GM19035 (cell line): ENCODE measurements at regions not wholly inside any gene's neighbourhood (a gene's known extent, or its start where the extent isn't known, plus 50 kb on each side); places are given as distances from the start of the nearest gene placed in this dataset.
A peak's percentile ranks its signal among the peaks of the same experiment; 100 is the strongest.

Source experiments
- ATAC-seq: cut with Tn5 transposase; IDR thresholded peaks from one replicate; pipeline ENCODE4 v1.9.1; 2021; ENCODE audit not compliant: unreplicated experiment

DNA sequence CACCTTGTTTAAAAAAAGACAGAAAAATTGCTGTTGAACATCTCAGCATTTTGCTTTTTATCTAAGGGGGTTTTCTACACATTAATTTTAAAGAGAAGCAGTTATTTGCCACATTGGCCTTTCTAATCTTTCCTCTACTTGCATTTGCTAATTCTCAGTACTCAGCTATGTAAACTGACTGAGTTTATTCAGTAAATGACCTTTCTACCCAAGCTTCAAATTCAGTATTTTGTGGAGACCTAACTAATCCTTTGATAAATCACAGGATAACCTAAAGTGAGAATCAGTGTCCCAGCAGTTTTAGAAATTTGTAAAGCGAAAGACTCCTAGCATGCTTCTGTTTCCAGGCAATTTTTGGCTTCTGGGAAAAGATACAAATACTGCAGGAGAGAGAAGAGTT is 288.4 kb downstream of the ASXL3 start:
- no peak for ATAC-seq

DNA sequence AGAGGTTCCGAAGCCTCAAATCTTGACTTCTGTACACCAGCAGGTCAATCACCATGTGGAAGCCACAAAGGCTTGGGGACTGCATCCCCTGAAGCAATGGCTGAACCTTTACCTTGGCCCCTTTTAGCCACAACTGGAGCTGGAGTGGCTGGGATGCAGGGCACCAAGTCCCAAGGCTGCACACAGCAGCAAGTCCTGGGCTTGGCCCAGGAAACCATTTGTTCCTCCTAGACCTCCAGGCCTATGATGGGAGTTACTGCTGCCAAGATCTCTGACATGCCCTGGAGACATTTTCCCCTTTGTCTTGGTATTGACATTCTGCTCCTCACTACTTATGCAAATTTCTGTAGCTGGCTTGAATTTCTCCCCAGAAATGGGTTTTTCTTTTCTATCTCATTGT is 285.9 kb downstream of the ASXL3 start:
- ATAC-seq = no peak

DNA sequence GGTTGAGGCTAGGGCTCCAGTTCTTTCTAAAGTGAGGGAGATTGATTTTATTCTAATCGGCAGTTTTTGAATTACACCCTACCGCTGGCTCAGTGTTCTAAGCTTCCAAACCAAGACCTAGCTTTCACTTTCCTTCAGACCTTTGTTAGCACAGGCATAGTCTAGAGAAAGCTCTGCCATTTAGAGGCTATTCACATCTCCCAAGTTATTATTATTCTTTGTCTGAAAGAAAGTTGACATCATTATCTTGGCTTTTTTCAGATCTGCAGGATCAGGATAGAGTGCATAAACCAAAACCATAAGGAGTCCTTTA is 276.8 kb downstream of the ASXL3 start:
- no peak for ATAC-seq

DNA sequence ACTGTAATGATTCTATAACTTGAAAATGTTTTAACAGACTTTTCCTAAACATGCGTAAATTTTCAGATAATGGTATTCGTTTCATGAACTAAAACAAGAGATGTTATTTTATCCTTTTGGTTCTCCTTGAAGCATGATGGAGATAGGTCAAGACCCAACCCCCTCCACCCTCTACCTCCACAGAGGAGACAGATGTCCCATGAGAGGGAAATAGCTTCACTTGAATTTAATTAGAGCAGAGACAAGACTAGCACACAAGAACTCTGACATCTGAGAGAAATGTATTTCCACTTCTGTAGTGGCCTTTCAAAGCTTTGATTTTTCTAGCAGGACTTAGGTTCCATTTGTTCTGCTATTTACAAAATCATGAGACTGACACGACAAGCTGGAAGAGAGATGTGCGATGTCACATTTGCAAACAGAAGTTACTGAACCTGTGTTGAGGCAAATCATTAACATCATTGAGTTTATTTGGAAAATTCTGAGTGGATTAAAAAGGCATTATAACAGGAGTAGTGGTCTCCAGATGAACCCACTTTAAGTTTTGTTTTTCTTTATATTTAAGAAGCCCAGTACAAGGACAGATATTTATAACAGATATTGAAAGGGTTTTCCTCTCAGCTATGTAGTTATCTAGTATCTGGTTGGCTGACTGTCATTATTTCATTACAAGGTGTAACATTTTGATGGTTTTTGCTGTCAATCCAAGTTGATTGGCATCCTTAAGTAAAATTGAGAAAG is 276.2 kb downstream of the ASXL3 start:
- ATAC-seq = no peak

DNA sequence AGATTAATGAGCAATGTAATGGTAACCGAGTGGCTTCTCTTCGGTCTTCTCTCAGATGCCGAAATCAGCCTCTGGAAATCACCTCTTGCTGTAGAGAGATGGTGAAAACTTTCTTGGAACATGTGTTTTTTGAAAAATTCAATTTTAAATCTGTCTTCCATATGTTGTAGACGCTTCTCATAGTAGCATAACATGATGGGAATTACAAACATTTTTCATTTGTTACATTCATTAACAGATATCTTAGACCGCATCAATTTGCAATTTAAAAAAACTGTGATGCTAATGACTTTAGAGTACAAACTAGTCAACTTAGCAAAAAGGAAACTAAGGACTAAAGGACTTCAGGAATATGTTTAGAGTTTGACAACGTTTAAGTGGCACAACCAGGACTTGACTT is 275.2 kb downstream of the ASXL3 start:
- ATAC-seq = no peak

DNA sequence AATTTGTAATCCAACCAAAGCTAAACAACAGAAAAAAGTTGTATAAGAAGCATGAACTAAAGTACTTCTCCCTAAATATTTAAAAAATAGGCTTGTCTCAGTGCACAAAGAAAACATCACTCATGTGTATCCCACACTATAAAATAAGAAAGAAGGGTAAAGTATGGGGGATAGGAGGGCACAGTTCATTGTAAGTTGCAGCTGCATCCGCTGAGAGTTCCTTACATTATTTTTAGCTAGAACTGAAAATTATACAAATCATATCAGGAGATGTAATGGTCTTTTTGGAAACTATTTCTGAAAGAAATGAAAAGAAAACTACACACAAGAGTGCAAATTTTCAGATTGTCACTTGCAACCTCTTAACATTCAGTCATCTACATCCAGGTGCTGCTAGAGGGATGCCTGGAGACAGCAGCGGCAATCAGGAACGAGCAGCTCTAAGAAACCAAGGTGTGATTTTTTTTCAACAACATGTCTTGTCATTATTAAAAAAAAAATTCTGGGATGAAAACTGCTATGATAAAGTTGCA is 273.6 kb downstream of the ASXL3 start:
- no peak for ATAC-seq

DNA sequence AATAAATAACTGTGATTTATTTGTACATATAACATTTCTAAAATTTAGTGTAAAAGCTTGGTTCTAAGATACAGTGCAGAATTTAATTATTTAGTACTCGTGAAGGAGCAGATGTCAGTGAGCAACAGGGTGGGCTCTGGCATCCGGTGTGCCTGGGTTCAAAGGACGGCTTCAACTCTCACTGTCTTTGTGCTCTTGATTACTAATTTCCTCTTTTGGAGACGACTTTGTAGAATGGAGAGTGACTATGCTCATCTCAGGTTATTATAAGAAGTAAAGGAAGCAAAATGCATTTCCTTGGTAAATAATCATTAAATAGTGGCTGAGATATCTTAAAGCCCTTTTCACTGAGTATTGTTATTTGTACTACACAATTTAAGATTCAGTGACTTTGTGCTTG is 271.7 kb downstream of the ASXL3 start:
- no peak for ATAC-seq

DNA sequence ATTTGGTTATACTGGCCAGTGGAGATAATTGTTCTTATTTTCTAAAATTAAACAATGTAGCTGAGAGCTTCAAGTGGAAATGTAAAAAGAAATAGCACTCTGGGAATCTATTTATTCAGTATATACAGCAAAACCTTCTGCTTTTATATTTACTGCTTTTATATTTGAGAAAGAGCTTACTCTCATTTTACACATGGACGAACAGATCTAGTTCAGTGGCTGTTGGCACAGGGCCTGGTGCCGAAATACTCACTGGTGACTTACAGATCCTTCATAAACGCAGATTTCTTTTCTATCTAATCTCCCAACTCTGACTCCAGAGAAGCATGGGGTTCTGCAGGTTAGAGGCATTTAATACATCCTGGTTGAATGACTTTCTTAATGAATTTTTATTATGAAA is 266.2 kb downstream of the ASXL3 start:
- ATAC-seq = no peak

DNA sequence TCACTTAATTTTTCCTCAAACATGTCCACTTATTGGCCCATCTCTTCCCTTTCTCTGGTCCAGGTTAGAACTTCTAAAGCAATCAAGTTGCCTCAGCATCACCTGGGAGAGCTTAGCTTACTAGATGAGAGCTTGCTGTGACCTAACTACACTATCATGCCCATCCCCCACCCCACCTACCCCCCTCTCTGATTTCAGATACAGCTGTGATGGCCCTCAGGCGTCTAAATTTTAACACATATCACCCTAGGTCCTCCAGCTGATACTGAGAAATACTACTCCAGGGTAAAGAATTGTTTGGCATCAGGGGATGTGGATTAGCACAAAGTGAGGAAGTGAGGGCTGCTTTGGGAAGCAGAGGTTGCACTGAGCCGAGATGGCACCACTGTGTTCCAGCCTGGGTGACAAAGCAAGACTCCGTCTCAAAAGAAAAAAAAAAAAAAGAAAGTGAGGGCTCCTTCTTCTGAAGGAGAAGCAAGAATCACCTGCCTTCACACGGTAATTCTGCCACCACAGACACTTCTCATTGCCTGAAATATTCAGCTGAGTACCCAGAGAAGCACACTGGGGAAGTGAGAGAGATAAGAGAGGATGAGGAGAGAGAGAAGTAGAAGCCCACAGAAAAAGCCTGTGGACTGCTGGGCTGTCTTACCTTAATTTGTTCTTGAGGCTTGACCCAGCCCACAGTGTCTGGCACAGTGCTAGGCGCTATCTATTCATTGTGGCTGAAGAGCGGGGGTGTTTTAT is 263.4 kb downstream of the ASXL3 start:
- no peak for ATAC-seq

DNA sequence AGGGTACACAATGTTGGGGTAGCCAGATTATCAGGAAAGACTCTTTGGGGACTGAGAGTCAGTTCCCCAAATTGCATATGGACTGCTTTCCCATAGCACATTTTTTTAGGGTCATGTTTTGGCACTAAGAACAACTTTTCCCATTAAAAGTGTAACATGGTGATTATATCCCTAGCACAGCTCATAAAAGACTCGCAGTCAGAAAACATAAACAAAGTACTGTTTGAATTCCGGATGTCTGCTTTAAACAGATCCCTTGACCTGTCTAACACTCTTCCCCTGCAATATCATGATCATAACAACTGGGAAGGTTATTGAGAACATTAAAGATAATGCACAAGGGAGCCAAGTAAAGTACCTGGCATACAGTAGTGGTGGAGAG is 262.2 kb downstream of the ASXL3 start:
- no peak for ATAC-seq

DNA sequence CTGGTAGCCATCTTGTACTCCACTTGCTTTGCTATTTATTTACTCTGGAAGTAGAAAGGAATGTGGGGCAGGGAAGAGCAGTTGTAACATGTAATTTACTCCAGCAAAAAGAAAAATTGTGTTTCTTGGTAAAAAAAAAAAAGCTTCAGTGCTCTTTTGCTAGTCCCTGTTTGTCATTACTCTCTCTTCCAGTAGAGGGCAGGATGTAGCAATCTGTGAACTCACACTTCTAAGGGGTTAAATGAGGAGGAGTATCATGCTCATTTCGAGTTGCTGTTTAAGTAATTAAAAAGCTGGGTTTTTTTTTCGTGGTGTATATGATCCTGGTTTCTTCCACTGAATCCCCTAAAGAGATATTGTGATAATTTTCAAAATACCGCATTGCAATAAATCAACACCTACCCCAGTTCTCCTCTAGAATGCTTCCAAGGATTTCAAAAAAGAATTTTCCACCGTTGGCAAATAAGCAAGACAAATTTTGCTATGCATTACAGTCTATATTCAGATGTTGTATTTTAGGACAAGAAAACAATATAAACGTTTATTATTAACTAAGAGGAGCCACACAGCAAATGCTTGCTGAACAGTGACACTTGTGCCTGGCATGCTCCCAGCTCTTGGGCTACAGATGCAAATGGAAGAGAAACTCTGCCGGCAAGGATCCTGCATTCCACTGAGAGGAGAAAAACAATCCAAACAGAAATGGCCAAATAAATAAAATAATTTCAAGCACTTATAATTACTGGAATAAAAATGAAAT is 261.6 kb downstream of the ASXL3 start:
- ATAC-seq = peak; percentile 73

DNA sequence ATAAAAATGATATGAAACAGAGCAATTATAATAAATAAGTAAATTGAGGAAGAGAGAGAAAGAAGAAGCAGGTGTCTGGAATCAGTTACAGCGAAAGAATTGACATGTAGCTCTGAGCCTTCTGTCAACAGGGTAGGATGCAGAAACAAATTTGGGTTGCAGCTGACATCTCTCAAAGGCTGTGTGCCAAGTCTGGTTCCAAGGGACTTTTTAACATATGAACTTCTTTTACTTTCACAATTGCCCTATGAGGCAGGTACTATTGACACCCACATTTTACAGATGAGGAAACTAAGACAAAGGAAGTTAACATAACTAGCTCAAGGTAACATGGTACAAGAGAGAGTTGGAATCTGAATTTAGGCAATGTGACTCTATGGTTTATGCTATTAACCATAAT is 260.0 kb downstream of the ASXL3 start:
- ATAC-seq = no peak

DNA sequence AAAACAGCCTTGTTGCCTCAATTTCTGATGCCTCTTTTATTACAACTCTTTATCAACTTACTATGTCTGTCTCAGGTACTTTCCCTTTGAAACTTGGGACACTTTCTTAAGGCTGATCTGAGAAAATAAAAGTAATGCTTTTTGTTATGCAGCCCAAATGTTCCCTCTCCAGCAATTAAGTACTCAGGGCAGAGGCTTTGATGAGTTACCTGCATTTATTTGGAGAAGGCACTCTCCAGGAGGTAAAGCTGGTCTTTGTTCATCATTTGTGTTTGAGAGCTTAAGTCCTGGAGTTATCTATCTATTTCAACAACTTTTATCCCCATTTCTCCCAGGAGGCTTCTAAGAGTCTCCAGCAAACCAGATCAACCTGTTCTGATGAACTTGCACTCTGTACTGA is 259.2 kb downstream of the ASXL3 start:
- ATAC-seq = no peak

DNA sequence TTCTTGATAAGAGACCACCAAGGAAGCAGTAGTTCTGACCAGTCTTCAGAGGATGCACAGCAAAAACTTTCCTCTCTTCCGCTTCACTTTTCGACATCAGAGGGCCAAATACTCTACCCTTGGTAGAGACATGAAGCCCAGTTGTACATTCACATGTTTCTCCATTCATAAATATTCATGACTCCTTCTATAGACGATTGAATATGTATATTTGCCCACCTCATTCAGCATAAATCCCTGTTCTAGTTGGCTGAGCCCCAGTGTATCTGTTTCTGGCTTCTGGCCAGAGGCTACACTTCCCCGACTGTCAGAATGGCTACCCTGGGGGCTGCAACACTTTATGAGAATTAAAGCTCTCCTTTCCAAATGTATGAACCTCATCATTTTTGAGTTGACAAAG is 258.5 kb downstream of the ASXL3 start:
- no peak for ATAC-seq

DNA sequence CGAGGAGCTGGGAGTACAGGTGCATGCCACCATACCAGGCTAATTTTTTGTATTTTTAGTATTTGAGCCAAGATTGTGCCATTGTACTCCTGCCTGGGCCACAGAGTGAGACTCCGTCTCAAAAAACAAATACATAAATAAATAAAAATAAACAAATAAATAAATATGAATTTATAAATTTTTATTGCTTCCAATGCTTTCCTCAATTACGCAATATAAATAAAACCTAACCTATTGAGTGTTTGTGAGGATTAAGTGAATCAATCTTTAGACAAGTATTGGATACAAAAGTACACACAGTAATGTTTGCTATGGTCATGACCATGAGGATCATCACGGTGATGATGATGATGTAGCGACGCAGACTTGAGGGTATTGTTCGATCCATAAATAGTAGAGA is 257.4 kb downstream of the ASXL3 start:
- no peak for ATAC-seq

DNA sequence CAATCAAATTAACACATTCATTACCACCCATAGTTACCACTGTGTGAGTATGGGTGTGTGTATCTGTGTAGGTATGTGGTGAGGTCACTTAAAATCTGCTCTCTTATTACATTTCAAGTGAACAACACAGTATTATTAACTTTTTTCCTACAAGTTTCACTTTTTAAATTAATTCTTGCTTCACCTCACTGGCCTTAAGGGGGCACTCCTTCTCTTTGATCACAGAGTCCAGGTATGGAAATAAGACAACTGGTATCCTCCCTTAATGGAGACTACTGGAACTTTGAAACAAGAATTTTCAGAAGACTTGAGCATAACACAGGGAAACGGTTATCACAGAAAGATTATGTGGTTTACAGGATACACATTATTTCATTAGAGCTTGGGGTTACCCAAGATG is 255.8 kb downstream of the ASXL3 start:
- no peak for ATAC-seq

DNA sequence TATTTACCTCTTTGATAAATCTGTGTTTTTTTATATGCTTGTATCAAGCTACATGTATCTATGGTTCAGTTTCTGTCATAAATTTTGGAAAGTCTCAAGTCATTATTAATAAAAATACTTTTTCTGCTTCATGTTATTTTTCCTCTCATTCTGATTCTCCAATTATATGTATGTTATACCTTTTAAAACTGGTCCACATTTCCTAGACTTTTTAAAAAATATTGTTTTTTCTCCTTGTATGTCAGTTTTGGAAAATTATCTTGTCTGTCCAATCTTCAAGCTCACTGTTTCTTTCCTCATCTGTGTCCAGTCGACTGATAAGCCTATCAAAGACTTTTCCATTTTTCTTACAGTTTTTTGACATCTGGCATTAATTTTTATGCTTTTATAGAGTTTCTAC is 253.4 kb downstream of the ASXL3 start:
- no peak for ATAC-seq

DNA sequence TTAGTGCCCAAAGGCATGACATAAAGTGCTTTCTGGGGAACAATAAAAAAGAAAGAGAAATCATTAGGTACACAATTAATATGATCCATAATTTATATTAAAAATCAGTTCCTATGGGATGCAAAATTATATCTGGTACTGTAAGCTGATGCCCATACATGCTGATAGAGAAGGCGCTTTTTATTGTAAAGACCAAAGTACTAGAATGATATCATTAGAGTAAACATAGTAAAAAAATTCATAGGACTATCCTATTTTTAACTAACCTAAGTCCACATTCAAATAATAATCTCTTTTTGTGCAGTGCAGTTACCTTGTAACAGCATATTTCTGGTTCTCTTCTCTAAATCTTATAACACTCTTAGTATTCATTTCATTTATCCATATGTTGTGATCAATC is 252.2 kb downstream of the ASXL3 start:
- ATAC-seq = no peak

DNA sequence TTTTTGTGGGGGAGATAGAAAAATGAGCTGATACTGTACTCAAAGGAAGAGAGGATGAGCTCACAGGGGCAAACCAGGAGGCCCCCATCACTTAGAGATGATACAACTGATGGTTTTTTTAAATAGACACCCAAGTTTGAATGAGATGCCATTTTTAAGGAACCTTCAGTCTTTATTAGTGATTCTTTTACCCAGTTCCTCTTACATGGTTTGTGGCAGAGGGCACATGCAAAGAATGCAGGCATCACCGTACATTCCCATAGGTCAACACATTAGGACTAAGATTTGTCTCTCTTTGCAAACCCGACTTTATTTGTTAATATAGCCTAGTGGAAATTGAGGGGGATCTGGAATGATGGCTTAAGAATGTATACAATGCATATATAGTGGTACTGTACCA is 250.9 kb downstream of the ASXL3 start:
- ATAC-seq = no peak

DNA sequence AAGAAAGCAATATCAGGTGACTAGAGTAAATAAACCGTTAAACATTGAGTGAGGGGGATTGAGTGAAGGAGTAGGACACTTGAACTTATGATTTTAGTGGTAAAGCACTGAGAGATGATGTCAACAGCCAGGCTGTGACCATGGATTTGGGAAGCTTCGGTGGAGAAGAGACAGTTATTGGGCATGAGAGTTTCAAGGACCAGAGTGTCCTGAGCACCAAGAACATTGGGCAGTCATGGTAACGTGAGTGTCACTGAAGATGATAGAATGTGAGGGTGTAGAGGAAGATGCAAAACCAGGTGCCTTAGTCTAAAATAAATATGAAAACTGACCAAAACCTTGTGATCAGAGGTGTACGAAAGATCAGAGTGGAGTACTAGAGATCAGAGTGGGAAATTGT is 248.1 kb downstream of the ASXL3 start:
- no peak for ATAC-seq

DNA sequence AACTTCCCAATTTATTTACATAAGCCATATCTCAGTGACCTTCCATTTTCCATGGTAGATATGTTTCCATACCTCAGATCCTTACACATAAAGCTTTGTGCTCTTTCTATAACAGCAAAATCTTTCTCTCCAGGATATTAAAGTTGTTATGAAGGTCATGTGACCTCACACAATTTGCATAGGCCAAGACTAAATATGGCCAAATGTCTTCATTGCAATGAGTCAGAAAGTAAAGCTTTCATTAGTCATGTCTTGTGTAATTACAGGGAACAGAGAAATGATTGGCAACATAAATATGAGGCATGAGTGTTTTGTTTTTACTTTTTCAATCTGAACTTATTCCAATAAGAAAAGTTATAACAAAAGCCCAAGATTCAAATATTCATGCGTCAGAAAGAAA is 243.5 kb downstream of the ASXL3 start:
- ATAC-seq = no peak
